ENCODE measurements at regions not wholly inside any gene's neighbourhood (a gene's known extent, or its start where the extent isn't known, plus 50 kb on each side); places are given as distances from the start of the nearest gene placed in this dataset.
"Not testable (repeated sequence)": the region's sequence is repeated elsewhere in the genome, so short reads cannot be mapped to it uniquely, and the experiment has no call there.

- not testable (repeated sequence) for DNase-seq
Measured at GRCh38 chr1:195159795-195160194, 1448.4 kb downstream of the KCNT2 start.

- no peak for DNase-seq
Measured at GRCh38 chr1:195158091-195158490, 1450.1 kb downstream of the KCNT2 start.

GRCh38 chr1:195153107-195153506 is 1455.1 kb downstream of the KCNT2 start:
- no peak for DNase-seq

GRCh38 chr1:195150768-195151167 is 1457.5 kb downstream of the KCNT2 start:
- DNase-seq = no peak

- DNase-seq = no peak
Measured at GRCh38 chr1:195141294-195141693, 1466.9 kb downstream of the KCNT2 start.

GRCh38 chr1:195130598-195130997 is 1477.6 kb downstream of the KCNT2 start:
- DNase-seq = no peak

GRCh38 chr1:195122497-195122896 is 1485.7 kb downstream of the KCNT2 start:
- no peak for DNase-seq

GRCh38 chr1:195113471-195113870 is 1494.8 kb downstream of the KCNT2 start:
- no peak for DNase-seq

GRCh38 chr1:195105773-195106172 is 1502.5 kb downstream of the KCNT2 start:
- no peak for DNase-seq

GRCh38 chr1:195105281-195105680 is 1503.0 kb downstream of the KCNT2 start:
- no peak for DNase-seq

GRCh38 chr1:195097316-195097715 is 1510.9 kb downstream of the KCNT2 start:
- DNase-seq = no peak

- DNase-seq = no peak
Measured at GRCh38 chr1:195096051-195096521, 1512.2 kb downstream of the KCNT2 start.

GRCh38 chr1:195085196-195085595 is 1523.0 kb downstream of the KCNT2 start:
- no peak for DNase-seq

GRCh38 chr1:195082183-195082582 is 1526.1 kb downstream of the KCNT2 start:
- no peak for DNase-seq

- DNase-seq = no peak
Measured at GRCh38 chr1:195076682-195077081, 1531.6 kb downstream of the KCNT2 start.

- DNase-seq = no peak
Measured at GRCh38 chr1:195075973-195076372, 1532.3 kb downstream of the KCNT2 start.

- DNase-seq = no peak
Measured at GRCh38 chr1:195071461-195071860, 1536.8 kb downstream of the KCNT2 start.

- no peak for DNase-seq
Measured at GRCh38 chr1:195065437-195065836, 1542.8 kb downstream of the KCNT2 start.

GRCh38 chr1:195064358-195064757 is 1543.9 kb downstream of the KCNT2 start:
- no peak for DNase-seq

GRCh38 chr1:195054217-195054687 is 1554.0 kb downstream of the KCNT2 start:
- DNase-seq = no peak

- no peak for DNase-seq
Measured at GRCh38 chr1:195053478-195053877, 1554.8 kb downstream of the KCNT2 start.

- DNase-seq = no peak
Measured at GRCh38 chr1:195047772-195048171, 1560.5 kb downstream of the KCNT2 start.

GRCh38 chr1:195045072-195045471 is 1563.2 kb downstream of the KCNT2 start:
- no peak for DNase-seq

GRCh38 chr1:195030793-195031192 is 1577.4 kb downstream of the KCNT2 start:
- no peak for DNase-seq

- DNase-seq = no peak
Measured at GRCh38 chr1:195026792-195027191, 1581.4 kb downstream of the KCNT2 start.

- DNase-seq = no peak
Measured at GRCh38 chr1:195019385-195019784, 1588.9 kb downstream of the KCNT2 start.

Data from activated T-cell treated with anti-CD3 and anti-CD28 coated beads for 4 hours (primary cell).